Erythroblast (primary cell): ENCODE measurements at regions not wholly inside any gene's neighbourhood (a gene's known extent, or its start where the extent isn't known, plus 50 kb on each side); places are given as distances from the start of the nearest gene placed in this dataset.

Experiments
- DNase-seq, 2 experiments: peaks; one replicate each; lab custom pipeline; 2025; lab: John Stamatoyannopoulos, UW
- GATA1 ChIP-seq: IDR thresholded peaks from 2 replicates; pipeline ENCODE4 v1.6.1; 2011; ENCODE audit warnings: low read depth, mild to moderate bottlenecking, control low read depth, low read length, moderate library complexity
- POLR2A ChIP-seq: IDR thresholded peaks from 2 replicates; pipeline ENCODE4 v1.6.1; 2011; ENCODE audit warnings: mild to moderate bottlenecking, low read length

DNA sequence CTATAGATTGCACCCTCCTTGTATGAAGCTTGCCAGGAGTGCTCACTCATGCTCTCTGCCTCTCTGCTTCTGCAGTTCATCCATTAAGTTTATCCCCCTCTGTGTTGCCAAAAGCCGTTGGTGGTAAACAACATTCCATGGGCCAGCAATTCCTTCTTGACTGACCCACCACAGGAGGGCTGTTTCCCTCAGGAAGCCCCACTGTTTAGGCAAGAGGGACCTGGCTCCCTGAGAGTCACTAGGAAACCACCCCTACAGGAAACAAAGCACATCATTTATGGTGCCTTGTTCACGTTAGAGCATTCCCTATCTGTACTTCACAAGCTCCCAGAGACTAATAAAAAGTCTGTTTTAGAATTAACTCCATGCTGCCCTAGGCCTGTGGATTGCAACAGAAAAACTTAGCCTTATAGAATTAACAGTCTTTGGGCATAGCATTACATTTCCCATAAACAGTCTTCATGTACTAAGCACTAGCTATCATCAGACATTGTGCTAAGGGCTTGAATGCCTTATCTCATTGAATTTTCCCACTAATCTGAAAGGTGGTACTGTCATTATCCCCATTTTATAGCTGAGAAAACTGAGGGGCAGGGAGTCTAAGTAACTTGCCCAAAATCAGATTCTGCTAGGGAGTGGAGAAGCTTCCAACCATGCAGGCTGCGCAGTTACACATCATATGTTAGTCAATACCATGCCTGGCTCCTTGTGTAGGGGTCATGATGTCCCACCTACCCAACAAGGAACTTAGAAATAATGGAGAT lies 149.9 kb downstream of the SHQ1 start:
- DNase-seq: no peak
- TF ChIP-seq GATA1 (no peak), POLR2A (no peak)

DNA sequence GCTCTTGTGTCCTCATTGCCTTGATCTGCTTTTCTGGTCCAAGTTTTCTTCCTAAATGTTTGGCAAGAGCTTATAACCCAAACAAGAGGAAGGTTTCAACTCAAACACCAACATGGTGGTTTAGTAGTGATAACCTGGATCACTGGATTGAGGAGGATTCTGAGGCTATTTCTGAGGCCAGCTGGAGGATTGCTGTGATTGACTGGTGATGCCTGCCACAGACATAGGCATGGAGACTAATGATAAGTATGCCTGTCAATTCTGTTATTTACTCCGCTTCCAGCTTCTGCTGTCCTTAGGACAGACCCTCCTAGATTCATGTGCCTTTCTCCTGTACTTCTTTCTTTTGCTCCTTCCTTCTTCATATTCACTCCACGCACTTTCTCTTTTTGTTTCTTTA lies 150.5 kb downstream of the SHQ1 start:
- no peak for DNase-seq
- TF ChIP-seq GATA1 (no peak), POLR2A (no peak)

DNA sequence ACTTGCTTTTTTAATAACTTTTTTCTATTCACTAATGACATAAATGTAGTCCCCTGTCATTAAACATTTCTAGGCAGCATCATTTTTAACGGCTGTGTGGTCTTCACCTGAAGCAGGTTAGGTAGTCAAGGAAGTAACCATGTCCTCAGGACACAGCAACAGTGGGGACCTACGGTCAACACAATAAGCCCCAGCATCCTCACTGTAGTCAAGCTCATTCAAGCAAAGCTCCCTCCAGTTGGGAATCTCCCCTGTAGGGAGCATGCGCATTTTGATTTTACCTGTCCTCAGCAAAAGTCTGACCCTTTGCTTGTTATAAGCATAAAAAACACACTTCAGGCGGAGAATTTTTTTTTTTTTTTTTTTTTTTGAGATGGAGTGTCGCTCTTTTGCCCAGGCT lies 151.4 kb downstream of the SHQ1 start:
- TF ChIP-seq POLR2A: no peak
- no peak for TF ChIP-seq GATA1
- no peak for DNase-seq

DNA sequence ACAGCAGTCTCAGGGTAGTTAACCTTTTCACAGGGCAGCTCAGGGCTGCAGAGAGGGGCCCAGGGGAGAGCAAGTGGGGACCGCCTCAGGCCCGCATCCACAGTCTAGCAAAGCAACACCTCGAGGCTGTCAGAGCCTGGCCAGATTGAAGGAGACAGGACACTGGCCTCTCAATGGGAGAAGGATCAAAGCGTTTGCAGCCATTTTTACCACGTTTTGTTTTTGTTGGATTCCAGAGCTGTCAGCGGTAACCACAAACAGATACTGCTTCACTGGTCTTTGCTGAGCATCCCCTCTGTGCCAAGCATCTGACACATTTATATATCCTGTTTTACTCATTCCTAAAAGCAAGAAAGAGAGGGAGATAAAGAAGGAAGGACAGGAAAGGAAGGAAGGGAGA lies 153.8 kb downstream of the SHQ1 start:
- no peak for DNase-seq
- TF ChIP-seq GATA1 (no peak), POLR2A (no peak)

DNA sequence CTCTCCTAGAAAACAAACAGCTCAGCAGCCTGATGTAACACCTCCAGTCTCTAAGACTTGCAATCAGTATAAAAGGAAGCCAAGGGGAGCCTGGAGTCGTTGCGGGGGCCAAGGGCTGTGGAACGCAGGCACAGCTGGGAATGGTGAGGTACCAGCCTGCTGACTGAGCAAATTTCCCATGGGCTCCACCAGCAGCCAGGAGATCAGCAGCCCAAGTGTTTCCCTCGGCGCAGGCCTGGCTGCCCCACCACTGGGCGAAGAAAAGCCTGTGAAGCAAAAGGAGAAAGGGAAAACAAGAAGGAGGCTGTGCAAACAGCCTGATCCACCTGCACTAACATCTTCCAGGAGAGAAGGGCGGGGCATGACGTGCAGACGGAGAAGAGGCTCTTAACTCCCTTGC lies 155.3 kb downstream of the SHQ1 start:
- TF ChIP-seq POLR2A: no peak
- no peak for TF ChIP-seq GATA1
- DNase-seq: no peak

DNA sequence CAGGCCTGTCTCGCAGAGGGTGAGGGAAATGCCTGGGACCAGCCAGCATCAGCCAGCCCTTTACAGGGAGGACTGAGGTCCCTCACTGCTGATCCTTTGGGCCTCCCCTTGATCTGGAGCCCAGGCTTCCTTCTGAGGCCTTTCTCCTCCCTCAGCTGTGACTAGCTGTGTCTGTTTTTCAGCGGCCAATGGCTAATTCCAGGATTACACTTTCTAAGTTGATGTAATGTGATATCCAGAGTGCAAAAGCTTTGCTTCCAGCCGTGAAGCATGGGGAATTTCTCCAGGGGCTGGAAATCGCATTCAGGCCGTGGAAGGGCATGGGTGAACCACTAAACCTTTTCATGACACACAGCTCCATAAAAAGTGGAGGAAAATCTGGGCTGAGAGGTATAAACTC lies 157.6 kb downstream of the SHQ1 start:
- no peak for DNase-seq
- TF ChIP-seq GATA1 (no peak), POLR2A (no peak)

DNA sequence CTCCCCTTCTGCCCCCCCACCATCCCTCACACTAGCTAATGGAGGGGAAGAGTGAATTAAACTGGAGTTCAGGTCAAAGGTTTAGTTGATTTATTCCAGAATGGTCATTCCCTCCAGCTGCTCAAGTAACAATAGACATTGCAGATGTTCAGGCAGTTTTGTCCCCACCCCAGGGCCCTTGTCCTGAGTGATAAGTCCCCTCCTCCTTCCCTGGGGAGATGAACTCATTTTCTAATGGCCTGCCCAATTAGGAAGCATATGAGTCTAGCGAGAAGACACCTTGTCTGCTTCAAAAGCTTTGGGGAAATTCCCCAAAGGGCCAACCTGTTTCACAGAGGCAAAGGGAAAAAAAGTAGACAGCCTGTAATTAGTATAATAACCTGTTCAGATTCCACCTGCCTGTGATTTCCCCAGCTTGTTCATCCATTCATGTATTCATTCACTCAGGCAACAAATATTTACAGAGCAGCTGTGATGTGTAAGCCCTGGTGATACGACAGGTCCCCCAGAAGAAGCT lies 165.3 kb downstream of the SHQ1 start:
- TF ChIP-seq GATA1 (no peak), POLR2A (no peak)
- no peak for DNase-seq

DNA sequence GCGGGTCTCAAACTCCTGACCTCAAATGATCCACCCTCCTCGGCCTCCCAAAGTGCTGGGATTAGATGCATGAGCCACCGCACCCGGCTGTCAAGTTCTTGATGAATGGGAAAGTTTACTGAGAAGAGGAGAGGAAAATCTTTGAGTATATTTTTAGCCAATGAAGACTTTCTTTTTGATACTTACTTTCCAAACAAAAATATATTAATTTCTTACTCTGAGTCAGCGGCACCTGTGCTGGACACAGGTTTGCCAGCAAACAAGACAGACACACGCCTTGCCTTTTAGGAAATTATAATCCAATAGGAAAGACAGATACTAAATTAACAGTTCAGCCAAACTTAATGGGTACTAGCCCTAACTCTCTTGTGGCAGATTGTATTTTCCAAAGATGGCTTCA lies 166.6 kb downstream of the SHQ1 start:
- no peak for DNase-seq
- TF ChIP-seq POLR2A: no peak
- no peak for TF ChIP-seq GATA1

DNA sequence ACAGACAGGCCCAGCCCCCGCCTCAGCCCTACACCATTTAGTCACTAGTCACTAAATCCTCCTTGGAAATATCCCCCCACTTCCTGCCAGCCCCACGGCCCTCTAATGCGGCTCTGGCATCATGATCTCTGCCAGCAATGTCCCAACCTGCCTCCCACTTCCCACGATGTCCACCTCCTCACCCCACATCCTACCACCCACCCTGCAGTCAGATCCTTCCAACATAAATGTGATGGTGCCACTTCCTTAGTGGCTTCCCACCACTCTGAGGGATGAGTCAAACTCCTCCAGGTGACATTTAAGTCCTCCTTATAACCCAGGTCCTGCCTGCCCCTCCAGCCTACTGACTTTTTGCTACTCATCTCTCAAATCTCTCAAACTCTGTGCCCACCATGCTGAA lies 167.5 kb downstream of the SHQ1 start:
- DNase-seq: no peak
- TF ChIP-seq POLR2A (no peak), GATA1 (no peak)

DNA sequence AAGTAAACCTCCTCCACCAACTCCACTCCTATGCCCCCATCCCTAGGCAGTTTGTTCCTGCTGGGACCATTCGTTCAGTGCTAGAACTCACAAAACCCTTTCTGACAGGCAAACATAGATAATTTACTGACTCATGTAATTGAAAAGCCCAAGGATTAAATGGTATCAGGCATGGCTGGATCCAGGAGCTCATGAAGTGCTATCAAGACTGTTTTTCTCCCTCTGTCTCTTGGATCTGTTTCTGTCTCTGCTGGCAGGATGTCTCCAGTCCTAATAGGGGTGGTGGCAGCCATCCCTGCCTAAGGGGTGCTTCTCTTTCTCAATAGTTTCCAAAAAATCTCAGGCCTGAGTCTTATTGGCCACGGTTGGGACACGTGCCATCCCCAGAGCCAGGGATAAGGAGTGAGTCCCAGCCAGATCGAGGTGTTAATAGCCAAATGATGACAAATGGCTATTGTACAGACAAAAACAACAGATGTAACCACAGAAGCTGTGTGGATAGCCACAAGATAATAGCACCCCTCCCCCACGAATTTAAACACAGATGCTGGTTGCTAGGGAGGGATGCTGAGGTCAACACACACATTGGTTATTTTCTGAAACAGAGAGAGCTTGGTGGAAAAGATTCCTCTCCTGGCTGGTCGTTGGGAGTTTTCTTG lies 168.6 kb downstream of the SHQ1 start:
- DNase-seq: no peak
- no peak for TF ChIP-seq POLR2A
- no peak for TF ChIP-seq GATA1

DNA sequence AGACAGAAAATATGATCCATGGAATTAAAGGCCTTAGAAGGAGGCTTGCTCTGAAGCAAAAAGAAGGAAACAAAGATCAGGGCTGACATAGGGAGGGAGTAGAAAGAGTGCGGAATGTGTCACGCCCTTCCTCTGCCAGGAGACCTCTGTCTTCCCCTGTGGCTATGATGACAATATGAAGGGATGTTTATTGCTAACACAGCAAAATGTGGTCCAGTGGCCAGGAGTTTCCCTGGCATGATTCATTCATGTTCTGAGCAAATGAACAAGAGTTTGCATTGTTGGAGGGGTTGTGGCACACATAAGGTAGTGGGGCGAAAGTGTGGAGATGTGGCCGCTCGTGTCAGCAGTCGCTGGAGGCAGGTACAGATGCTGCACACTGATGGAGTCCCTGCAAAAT lies 169.4 kb downstream of the SHQ1 start:
- TF ChIP-seq POLR2A: no peak
- no peak for TF ChIP-seq GATA1

DNA sequence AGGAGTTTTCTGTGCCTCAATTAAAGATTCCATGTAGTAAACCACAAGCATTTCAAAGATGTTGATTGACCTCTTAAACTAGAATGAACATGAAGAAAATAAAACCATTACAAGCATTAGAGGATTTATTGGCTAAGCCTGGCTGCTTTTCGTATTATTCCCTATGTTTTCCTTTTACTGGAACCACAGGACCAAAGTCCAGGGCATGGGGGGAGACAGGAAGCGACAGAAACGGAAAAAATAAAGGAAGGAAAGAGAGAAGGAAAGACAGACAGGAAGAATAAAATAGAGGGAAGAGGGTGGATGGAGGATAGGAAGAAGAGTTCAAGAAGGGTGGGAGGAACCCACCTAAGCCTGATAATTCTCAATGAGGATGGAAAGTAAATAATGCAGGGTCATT lies 169.9 kb downstream of the SHQ1 start:
- DNase-seq: no peak
- TF ChIP-seq POLR2A (no peak), GATA1 (no peak)

More for the DNA sequence above, 169.4 kb downstream of the SHQ1 start:
- DNase-seq: no peak

DNA sequence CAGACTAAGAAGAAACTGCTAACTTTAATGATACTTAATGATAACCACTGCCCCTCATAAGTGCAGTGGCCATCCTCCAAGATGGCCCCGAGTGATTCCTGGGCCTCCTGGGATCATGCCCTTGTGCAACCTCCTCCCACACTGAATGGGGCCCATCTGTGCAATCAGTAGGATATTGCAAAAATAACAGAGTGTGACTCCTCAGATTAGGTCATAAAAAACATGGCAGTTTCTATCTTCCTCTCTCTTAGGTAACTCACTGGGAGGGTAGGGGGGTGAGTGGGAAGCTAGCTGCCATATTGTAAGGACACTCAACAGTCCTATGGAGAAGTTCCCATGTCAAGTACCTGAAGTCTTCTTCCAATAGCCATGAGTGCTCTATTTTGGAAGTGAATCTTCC lies 173.0 kb downstream of the SHQ1 start:
- no peak for DNase-seq

DNA sequence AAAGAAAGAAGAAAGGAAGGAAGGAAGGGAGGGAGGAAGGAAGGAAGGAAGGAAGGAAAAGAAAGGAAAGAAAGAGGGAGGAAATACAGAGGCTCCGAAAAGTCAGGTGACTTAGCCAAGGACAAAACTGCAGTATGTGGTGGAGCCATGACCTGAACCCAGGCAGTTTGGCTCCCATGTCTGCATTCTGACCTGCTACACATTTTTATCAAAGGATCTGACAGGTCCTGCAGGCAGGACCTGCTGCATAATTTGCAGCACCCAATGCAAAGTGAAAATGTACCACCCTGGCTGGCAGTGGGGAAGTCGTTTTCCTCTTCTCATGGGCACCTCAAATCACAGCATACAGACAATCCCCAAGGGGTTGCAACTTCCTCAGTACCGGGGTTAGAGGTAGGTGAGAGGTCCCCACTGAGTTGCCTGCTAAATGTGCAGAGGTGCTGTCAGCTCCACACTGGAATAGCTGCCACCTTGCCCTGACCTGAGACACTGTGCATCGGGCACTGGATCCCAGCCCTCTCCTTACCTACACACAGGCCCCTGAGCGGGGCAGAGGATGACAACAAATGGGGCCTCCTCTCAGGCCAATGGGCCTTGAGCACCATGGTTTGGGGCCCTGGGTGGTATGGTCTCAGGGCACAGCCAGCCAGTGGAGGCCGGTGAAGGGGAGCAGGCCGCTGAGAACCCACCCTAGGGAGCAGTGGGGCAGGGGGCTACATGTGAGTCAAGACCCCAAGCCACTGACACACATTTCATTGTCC lies 175.1 kb downstream of the SHQ1 start:
- no peak for TF ChIP-seq POLR2A
- TF ChIP-seq GATA1: no peak

More for the DNA sequence above, 173.0 kb downstream of the SHQ1 start:
- TF ChIP-seq POLR2A: no peak
- TF ChIP-seq GATA1: no peak

More for the DNA sequence above, 175.1 kb downstream of the SHQ1 start:
- DNase-seq: no peak
